ENCODE measurements at regions not wholly inside any gene's neighbourhood (a gene's known extent, or its start where the extent isn't known, plus 50 kb on each side); places are given as distances from the start of the nearest gene placed in this dataset.
"Not testable (repeated sequence)": the region's sequence is repeated elsewhere in the genome, so short reads cannot be mapped to it uniquely, and the experiment has no call there.

GRCh38 chr4:104549736-104550135 lies 55.0 kb upstream of the CXXC4 start:
- ATAC-seq, result no peak

- ATAC-seq, result no peak
Observed at GRCh38 chr4:104559502-104559901, 64.8 kb upstream of the CXXC4 start.

DNA sequence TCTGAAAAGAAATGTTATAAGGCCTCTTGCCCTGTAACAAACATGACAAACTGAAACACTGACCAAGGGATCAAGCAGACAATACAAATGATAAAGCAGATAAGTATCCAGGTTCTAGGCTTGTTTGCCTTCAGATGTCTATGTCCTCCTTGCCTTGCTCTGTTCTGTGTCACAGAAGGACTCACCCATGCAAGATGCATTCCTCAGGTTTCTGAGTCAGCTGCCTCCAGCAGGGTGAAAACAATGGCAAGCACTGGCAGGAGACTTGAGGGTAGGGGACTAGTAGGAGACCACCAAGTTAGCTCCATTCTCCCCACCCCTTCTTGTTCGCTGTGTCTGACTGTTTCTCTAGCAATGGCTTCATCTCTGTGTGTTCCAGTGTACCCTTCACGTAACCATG lies 76.6 kb upstream of the CXXC4 start:
- ATAC-seq, result no peak

- ATAC-seq, result no peak
Observed at GRCh38 chr4:104574371-104574770, 79.7 kb upstream of the CXXC4 start.

DNA sequence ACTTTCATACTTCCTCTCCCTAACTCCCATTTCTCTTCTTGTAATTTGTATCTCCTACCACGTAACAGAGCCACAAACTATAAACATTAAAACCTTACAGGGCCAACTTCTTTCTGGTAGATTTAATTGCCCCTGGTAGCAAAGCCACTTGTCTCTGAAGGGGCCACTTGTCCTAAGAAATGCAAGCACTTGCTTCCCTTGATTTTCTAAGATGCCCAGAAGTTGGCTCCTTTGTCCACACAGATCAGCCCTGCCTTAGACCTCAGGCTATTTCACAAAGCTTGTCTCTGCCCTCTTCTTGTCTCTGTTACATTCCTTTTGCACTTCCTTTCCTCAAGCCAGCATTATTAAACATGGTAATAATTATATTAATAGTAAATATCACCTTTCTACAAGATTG lies 80.6 kb upstream of the CXXC4 start:
- no peak for ATAC-seq

GRCh38 chr4:104577405-104577804 lies 82.7 kb upstream of the CXXC4 start:
- ATAC-seq, result no peak

DNA sequence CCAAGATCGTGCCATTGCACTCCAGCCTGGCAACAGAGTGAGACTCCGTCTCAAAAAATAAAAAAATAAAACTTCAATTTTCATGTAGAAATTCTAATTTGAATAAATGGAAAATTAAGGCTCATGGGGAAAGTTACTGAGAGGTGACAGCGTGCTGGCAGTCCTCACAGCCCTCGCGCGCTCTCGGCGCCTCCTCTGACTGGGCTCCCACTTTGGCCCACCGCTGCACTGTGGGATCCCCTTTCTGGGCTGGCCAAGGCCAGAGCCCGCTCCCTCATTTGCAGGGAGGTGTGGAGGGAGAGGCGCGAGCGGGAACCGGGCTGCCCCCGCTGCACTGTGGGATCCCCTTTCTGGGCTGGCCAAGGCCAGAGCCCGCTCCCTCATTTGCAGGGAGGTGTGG lies 86.8 kb upstream of the CXXC4 start:
- not testable (repeated sequence) for ATAC-seq

- ATAC-seq, result not testable (repeated sequence)
Observed at GRCh38 chr4:104582056-104582455, 87.4 kb upstream of the CXXC4 start.

DNA sequence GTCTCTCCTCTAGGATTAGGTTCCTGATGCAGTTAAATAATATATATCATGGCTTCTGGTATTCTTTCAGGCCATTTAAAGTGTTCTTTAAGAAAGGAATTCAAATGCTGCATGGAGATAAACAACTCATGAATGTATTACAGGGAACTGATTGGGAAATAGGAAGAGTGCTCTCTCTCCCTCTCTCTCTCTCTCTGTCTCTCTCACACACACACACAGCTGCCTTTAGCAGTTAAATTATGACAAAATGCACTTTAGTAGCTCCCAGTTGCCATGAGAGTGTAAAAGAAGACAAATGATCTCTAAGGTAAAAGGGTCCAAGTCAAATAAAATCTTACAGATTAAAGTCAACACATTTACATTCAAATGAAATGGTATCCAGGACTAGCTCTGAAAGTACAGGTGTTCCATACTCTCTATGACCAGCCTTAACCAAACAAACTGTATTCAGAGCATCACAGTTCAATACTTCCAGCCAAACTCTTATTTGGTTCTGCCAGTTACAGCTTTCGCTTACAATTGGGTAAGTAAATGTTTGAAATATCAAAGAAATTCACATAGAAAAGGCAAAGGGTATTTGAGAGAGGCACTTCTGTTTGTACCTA lies 94.7 kb upstream of the CXXC4 start:
- ATAC-seq, result no peak

DNA sequence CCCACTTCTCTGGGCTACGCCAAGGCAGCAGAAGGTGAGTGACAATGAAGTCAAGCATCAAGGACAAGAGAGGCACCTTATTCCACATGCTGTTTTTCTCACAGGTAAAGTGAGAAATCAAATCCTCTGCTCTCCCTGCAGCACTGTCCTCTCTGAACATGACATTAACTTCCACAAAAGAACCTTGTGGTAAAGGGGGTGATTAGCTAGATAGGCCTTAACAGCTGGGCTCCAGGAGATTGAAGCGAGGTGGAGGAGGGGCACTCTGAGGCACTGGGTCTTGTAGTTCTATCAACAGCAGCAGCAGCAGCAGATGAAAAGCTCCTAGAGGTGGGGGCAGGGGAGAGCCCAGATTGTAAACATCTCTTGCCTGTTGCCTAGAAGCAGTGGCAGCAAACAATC lies 96.8 kb upstream of the CXXC4 start:
- ATAC-seq, result no peak

DNA sequence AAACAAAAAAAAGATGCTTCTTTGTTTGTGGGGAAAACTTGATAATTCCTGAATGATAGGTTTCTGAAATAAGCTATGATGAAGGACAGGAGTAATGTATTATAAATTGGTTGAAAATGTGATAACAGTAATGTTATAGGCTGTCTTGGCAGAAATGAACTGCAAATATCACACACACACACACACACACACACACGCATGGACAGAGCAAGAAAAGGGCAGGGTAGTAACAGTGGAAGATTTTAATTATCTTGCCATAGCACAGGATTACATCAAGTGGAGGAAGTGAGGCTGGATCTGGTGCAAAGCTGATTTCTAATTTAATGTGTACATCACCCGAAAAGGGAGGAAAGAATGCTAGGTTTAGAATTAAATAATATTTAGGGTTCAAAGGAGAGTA lies 97.5 kb upstream of the CXXC4 start:
- ATAC-seq, result no peak

DNA sequence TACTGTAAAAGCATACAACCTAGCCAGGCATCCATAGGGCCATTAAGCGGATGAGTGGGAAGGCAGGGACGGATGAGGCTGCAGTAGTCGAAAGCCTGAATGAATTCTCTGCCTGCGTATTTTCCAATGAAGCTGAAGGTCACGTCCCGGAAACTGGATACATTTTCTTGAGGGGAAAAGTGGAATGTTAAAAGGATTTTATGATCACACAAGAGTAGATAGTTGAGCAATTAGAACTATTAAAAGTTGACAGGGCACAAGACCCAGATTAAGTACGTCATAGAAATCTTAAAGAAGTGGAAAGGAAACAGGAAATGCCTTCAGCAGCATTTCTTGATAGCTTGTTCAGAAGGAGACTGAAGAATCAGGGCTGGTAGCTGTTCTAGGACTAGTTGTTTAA lies 98.3 kb upstream of the CXXC4 start:
- no peak for ATAC-seq

GRCh38 chr4:104596189-104596588 lies 101.5 kb upstream of the CXXC4 start:
- ATAC-seq, result no peak

DNA sequence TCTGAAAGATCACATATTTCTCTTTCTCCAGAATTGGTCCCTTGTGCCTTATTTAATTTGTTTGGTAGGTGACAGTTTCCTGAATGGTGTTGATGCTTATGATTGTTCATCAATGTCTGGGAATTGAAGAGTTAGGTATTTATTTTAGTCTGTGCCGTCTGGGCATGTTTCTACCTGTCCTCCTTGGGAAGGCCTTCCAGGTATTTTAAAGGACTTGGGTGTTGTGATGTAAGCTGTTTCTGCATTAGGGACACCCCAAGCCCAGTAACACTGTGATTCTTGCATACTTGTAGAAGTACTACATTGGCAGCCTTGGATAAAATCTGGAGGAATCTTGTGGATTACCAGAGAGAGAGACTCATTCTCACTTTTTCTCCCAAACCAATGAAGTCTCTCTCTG lies 120.8 kb upstream of the CXXC4 start:
- ATAC-seq, result no peak

DNA sequence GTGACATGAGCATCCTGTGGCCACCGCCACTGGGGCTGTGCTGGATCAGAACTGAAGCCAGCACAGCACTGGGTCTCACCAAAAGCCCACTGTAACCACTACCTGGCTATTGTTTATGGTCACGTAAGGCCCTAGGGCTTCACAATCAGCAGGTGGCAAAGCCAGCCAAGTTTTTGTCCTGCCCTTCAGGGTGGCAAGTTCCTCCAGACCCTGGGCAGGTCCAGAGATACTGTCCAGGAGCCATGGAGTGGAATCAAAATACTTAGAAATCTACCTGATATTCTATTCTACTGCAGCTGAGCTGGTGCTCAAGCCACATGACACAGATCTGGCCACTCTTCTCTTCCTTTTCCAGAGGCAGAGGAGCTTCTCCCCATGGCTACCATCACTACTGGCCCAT lies 121.2 kb upstream of the CXXC4 start:
- ATAC-seq, result no peak

DNA sequence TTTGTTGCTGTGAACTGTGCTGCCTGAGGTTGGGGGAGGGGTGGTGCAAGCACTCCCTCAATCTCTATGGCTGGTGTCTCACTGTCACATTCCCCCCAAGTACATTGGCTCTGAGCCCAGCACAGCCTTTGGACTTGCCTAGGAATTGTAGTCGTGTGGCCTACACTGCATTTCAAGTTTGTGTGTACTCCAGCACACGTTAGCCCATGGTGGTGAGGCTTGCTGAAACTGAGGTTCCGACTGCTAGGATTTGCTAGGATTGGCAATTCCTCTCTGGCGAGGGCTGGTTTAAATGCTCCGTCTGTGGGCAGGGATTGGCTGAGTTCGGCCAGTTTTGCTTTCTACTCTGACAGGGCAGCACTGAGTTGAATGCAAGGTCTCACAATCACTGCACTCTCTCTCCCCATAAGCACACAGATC lies 121.7 kb upstream of the CXXC4 start:
- ATAC-seq, result no peak

GRCh38 chr4:104625706-104626105 lies 131.0 kb upstream of the CXXC4 start:
- ATAC-seq, result no peak

GRCh38 chr4:104629601-104630000 lies 134.9 kb upstream of the CXXC4 start:
- no peak for ATAC-seq

DNA sequence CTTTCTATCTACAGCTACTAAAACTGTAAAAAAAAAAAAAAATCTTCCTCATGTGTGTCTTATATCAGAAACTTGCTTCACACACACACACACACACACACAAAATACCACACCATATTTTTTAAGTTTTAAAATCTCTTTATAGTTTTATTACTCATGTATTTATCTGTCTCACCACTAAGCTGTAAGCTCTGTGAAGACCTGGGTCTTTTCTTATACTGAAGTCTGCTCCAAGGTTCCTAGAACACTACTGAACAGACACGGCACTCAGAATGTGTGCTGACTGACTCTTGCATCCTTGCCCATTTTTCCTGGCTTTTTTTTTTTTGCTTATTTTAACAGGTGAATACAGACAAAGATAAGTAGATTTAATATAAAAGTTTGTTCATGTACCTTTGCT lies 135.6 kb upstream of the CXXC4 start:
- ATAC-seq, result no peak

DNA sequence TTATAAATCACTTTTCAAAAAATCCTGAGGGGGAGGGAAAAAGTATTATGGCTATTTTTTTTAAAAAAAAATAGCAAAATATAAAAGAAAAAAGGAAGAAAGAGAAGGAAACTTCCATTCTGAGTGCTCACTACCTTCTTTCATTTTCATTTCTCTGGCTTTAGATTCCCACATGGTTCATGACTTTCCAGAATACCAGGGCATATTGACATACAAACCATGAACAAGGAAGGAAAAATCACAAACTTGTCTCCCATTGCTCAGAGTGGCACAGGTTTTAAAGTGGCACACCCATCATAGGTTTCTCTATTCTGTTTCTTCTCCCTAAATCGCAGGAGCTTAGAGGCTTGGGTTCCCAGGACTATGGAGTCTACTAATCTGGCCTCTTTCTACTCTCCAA lies 136.3 kb upstream of the CXXC4 start:
- ATAC-seq, result no peak

DNA sequence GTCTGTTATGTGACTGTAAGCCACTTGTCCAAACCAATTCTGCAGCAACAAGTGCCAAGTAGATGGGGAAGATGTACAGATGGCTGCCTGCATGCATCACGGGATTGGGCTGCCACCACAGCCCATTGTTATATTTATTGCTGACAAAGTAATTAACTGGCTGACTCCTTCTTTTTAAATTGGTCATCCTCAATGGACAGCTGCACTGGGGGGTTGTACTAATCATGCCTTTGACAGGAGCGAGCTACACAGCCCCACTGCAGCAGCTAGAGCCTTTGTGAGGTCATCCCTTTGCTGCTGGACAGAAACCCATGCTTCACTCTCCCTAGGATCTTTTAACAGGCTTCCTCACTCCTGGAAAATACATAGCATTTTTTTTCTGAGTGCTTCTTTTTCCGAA lies 146.7 kb upstream of the CXXC4 start:
- no peak for ATAC-seq

DNA sequence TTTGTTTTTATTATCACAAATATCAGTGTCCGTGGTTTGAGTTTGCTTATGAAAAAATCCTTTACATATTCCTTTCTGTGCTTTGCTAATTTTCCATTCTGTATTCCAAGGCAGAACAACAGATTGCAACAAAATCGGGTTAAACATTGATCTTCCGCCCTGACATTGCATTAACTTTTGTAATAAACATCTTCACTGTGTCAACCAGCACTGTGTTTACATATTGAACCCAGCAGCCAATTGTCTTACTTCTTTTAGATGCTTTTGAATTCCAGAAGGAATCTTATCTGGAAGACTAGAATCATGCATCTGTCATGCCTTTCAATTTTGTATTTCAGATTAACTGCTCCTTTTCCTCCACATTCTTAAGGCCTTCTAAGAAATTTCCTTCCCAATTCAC lies 147.8 kb upstream of the CXXC4 start:
- no peak for ATAC-seq

DNA sequence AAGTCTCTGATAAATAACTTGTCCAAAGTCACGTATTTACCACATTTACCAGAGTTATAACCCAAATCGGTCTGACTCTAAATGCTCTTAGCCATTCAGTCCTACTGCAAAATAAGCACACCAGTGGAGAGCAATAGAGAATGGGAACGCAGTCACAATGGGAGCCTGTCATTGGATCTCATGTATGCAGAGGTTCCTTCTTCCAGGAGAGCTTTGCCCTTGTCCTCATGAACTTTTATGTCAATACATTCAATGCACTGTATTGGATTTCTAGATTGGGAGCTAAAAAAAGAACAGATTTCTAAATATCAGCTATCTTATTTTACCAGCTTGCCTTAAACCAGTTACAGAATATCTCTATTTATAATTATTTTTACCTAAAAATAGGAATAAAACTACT lies 149.1 kb upstream of the CXXC4 start:
- no peak for ATAC-seq

DNA sequence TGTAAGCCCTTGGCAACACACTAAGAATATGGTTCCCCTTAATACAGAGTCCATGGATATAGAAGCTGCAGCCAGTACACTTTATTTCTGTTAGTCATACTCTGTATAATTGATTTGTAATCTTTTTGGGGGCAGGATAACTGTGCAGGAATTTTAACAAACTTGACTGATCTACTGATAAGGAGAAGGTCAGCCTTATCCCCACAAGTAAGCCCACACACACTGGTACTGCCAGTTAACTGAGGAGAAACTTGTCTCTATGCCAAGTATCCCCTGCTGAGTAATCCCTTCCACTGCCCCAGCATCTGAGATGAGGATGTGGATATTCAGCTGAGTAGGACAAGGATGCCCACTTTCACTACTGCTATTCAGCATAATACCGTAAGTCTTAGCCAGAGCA lies 154.9 kb upstream of the CXXC4 start:
- ATAC-seq, result no peak

DNA sequence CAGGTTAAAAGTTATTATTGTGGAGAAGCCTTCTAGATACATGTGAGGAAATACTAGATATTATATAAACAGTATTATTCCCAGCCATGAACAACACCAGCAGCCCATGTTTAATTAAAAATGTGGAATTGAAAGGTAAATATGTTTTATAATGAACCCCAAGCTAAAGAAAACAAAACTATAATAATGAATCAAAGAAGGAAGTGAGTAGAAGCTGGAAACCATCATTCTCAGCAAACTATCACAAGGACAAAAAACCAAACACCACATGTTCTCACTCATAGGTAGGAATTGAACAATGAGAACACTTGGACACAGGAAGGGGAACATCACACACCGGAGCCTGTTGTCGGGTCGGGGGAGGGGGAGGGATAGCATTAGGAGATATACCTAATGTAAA lies 167.6 kb upstream of the CXXC4 start:
- not testable (repeated sequence) for ATAC-seq

DNA sequence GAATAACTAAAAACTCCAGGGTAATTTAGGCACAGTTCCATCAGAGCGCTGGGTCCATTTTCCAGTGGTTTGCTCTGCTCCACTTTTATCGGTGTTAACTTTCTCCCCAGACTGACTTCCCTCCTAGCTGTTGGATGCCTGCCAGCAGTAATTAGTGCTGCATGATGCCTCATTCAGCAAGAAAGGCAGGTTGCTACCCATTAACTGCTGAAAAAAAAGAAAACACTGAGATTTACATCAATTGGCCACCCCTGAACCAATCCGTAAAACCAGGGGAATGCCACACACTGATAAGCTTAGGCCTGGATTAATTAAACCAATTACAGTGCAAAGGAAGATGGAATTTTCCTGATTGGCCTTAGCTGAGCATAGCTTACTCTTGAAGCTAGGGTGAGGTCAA lies 182.4 kb upstream of the CXXC4 start:
- no peak for ATAC-seq

All from esophagus mucosa (tissue), 1 donor.